K562 (cell line): ENCODE measurements at regions not wholly inside any gene's neighbourhood (a gene's known extent, or its start where the extent isn't known, plus 50 kb on each side); places are given as distances from the start of the nearest gene placed in this dataset.

ENCODE experiments used
- ATAC-seq: fragments of 200-7000 bp; cut with Tn5 transposase; 3 replicates; pipeline ENCODE4 v1.9.1; 2020; ENCODE audit warnings: moderate library complexity
- BruUV-seq: library from RNA; stranded (reverse); fragments of 400-500 nt; replicated peaks from 2 replicates; lab custom pipeline; 2021; lab: Mats Ljungman, UMichigan
- CTCF ChIA-PET: fragments of 300-600 bp; formaldehyde crosslinking; extraction: SDS; loops from one replicate; lab custom pipeline; 2021; ENCODE audit warnings: low intra/inter-chr PET ratio; lab: Yijun Ruan, JAX
- POLR2A ChIA-PET: fragments of 300-600, 350-650 bp; sonication (Branson Sonifier 250); formaldehyde crosslinking; extraction: SDS; loops from one replicate; lab custom pipeline; 2021; ENCODE audit warnings: antibody characterized with exemption, inconsistent platforms; lab: Yijun Ruan, JAX
- DNase-seq, 4 experiments: peaks; one replicate each; pipeline versions ENCODE4 v3.0.0 to v3.0.0-alpha.2; 2011 to 2018; ENCODE audit warnings: low spot score in 3 of 4, mixed read lengths in 3 of 4; ENCODE audit errors: extremely low read depth in 1 of 4
- FAIRE-seq: peaks from 2 replicates; lab custom pipeline; 2011; peaks lifted over from hg19 to GRCh38; lab: Jason Lieb, UNC
- H2AFZ ChIP-seq: 2 replicates; pipeline ENCODE4 v1.6.0; 2011; ENCODE audit warnings: low read depth, low read length, control low read depth, inconsistent platforms
- H3K27ac ChIP-seq: fragments of 200-600 bp; 3 replicates; pipeline ENCODE4 v1.8.0; 2011; ENCODE audit warnings: low read depth, mild to moderate bottlenecking, control low read depth, inconsistent platforms, low read length, moderate library complexity, mixed read lengths; ENCODE audit errors: extremely low read depth
- H3K27me3 ChIP-seq, 2 experiments: fragments of 300-600 bp in 1 of 2; 2 replicates in 1 of 2; 3 replicates in 1 of 2; pipeline versions ENCODE4 v1.6.0 to v1.8.0; 2011; ENCODE audit warnings: inconsistent platforms in 2 of 2, low read length in 2 of 2, mild to moderate bottlenecking in 1 of 2, mixed read lengths in 1 of 2, moderate library complexity in 1 of 2; ENCODE audit not compliant: control insufficient read depth in 2 of 2, insufficient read depth in 2 of 2
- H3K36me3 ChIP-seq: fragments of 300-600 bp; 3 replicates; pipeline ENCODE4 v1.8.0; 2011; ENCODE audit warnings: mild to moderate bottlenecking, low read length, inconsistent platforms; ENCODE audit not compliant: control insufficient read depth, insufficient read depth
- H3K4me1 ChIP-seq, 2 experiments: fragments of 200-600 bp in 1 of 2; replicated peaks in 1 of 2; 2 replicates in 1 of 2; 3 replicates in 1 of 2; pipeline versions ENCODE4 v1.5.1 to v1.8.0; 2011; ENCODE audit warnings: inconsistent platforms in 2 of 2, low read length in 2 of 2, mild to moderate bottlenecking in 1 of 2, mixed read lengths in 1 of 2, moderate library complexity in 1 of 2; ENCODE audit not compliant: control insufficient read depth in 2 of 2, insufficient read depth in 2 of 2
- H3K4me2 ChIP-seq: 2 replicates; pipeline ENCODE4 v1.6.1; 2011; ENCODE audit warnings: low read length, control low read depth, inconsistent platforms, mixed read lengths; ENCODE audit not compliant: insufficient read depth
- H3K4me3 ChIP-seq: fragments of 200-600 bp; sonication (generic), shearing (Covaris generic); 2 replicates; pipeline ENCODE4 v1.5.1; 2016; ENCODE audit warnings: control low read depth, inconsistent platforms
- H3K79me2 ChIP-seq: fragments of 200-600 bp; 3 replicates; pipeline ENCODE4 v1.8.0; 2011; ENCODE audit warnings: low read length, inconsistent platforms; ENCODE audit not compliant: control insufficient read depth, insufficient read depth
- H3K9ac ChIP-seq, 2 experiments: 2 replicates each; pipeline versions ENCODE4 v1.6.0 to v1.6.1; 2011; ENCODE audit warnings: low read depth in 2 of 2, low read length in 2 of 2, control low read depth in 1 of 2, inconsistent platforms in 1 of 2, mild to moderate bottlenecking in 1 of 2, mixed read lengths in 1 of 2; ENCODE audit not compliant: insufficient read depth in 1 of 2
- H3K9me1 ChIP-seq: one replicate; pipeline ENCODE4 v1.6.0; 2011; ENCODE audit warnings: inconsistent platforms, mild to moderate bottlenecking, low read length, moderate library complexity; ENCODE audit not compliant: control insufficient read depth, insufficient read depth
- H3K9me3 ChIP-seq: replicated peaks from 2 replicates; pipeline ENCODE4 v1.5.1; 2011; ENCODE audit warnings: low read depth, low read length, inconsistent platforms; ENCODE audit not compliant: control insufficient read depth, insufficient read depth
- H4K20me1 ChIP-seq: replicated peaks from 2 replicates; pipeline ENCODE4 v1.6.1; 2011; ENCODE audit warnings: low read length, inconsistent platforms, mixed read lengths; ENCODE audit not compliant: control insufficient read depth, insufficient read depth
- CHD7 ChIP-seq: fragments of 200-600 bp; sonication (generic); IDR thresholded peaks from one replicate; pipeline ENCODE4 v1.6.1; 2012; ENCODE audit warnings: mild to moderate bottlenecking, low read depth, low read length, inconsistent platforms
- ZNF77 ChIP-seq: fragments of 250-450 bp; sonication (Bioruptor Pico); IDR thresholded peaks from 2 replicates; pipeline ENCODE4 v1.5.0; 2020
- WGBS: fragments of 100-300 bp; shearing (Covaris generic); methylation state at CpG from one replicate; pipeline ENCODE4 v1.1.6; 2016; ENCODE audit warnings: low coverage, mixed read lengths; ENCODE audit not compliant: insufficient coverage; ENCODE audit errors: missing lambda C conversion rate; 5-methylcytosine and 5-hydroxymethylcytosine counted together
- in situ Hi-C: fragments of 300-500 bp; cut with MboI; formaldehyde crosslinking; loops from 4 replicates; pipeline ENCODE4 v1.15.0; 2018; ENCODE audit warnings: inconsistent platforms, mixed read lengths
- intact Hi-C: fragments of 100-400 bp; cut with micrococcal nuclease; formaldehyde crosslinking; loops from 2 replicates; pipeline ENCODE4 v1.14.2; 2022
- TF ChIP-seq, protein P1 (sequence below): fragments of 450-650 bp; formaldehyde crosslinking; conservative IDR thresholded peaks from 2 replicates; pipeline ENCODE4 v1.4.0; 2022; ENCODE audit warnings: mild to moderate bottlenecking, missing genetic modification characterization

DNA sequence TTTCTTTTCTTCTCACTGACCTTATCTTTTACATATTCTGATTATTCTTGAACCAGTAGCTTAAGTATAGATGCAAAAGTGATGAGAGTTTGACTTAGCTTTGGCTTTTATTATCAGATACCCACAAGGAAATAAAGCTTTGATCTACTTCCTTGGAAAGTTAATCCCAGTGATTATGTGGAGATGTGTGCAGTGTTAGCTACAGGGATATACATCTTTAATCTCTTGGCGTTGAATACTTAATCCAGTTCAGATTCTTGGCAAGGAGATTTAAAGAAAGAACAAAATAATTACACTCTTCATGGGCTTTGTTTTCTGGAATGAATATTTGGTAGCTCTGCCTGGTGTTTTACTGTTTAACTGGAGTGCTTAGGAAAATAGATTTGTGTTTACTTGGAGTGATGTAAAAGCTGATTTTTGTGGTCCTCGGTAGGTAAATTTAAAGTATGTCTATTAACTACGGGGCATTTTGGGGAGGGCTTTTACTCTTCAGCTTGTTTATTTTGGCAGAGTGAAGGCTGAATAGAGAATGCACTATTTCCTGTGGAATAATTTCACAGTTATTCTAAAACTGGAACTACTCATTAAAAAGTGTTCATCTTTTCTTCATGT is 150.1 kb upstream of the LRIG3 start:
- CTCF ChIA-PET: no interaction called here
- Histone ChIP-seq H3K4me1 (no peaks in the 10 kb centered on the region), H4K20me1 (no peaks in the 10 kb centered on the region), H3K4me2 (no peak overlapping the region), H3K36me3 (no peaks in the 10 kb centered on the region), H3K9me1 (no peaks in the 10 kb centered on the region), H3K27ac (no peak overlapping the region), H2AFZ (no peak overlapping the region), H3K4me3 (no peak overlapping the region), H3K79me2 (no peaks in the 10 kb centered on the region), H3K9me3 (no peaks in the 10 kb centered on the region), H3K9ac (no peak overlapping the region), H3K27me3 (no peaks in the 10 kb centered on the region)
- intact Hi-C loops (no loop called here), in situ Hi-C loops (no loop called here)
- ATAC-seq (no peak), DNase-seq (no peak), FAIRE-seq (no peak)
- 0% methylated on average over 3 of the region's 3 CpGs for WGBS
- BruUV-seq: no TSS peak
- POLR2A ChIA-PET: interaction anchor here (1.0 kb wide), 1 partner anchor 1329 kb away, joined by 3 read pairs; no protein-coding TSS in a partner anchor
- no peak for TF ChIP-seq CHD7
- TF ChIP-seq, protein P1, sequence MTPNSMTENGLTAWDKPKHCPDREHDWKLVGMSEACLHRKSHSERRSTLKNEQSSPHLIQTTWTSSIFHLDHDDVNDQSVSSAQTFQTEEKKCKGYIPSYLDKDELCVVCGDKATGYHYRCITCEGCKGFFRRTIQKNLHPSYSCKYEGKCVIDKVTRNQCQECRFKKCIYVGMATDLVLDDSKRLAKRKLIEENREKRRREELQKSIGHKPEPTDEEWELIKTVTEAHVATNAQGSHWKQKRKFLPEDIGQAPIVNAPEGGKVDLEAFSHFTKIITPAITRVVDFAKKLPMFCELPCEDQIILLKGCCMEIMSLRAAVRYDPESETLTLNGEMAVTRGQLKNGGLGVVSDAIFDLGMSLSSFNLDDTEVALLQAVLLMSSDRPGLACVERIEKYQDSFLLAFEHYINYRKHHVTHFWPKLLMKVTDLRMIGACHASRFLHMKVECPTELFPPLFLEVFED (CRISPR knock-in tag): no peak
- TF ChIP-seq ZNF77 (CRISPR knock-in tag): no peak
